ENCODE measurements at regions not wholly inside any gene's neighbourhood (a gene's known extent, or its start where the extent isn't known, plus 50 kb on each side); places are given as distances from the start of the nearest gene placed in this dataset.

DNA sequence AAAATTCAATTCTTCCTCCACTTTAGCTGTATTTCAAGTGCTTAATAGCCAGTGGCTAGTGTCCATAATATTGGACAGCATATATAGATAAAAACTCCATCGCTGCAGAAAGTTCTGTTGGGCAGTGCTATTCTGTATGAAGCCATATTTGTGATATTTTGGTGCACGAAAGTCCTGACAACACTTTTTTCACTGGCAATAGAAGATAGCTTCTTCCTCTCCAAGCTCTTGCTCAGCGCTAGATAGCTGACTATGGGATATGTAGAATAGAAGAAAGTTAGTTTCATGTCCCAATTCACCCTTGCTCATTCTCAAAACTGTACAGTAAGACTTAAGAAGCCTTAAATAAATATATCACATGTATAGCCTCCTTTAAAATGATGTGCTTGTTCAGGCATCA lies 269.9 kb downstream of the TLR4 start:
- no peak overlapping the region for H3K4me3 ChIP-seq (ENCODE audit: low read depth, low read length)
- no peaks in the 10 kb centered on the region for H3K9me3 ChIP-seq (ENCODE audit: control insufficient read depth, insufficient read depth, low read depth, low read length)
- ChIA-PET POLR2A (no interaction called here), CTCF (no interaction called here)
- no peak overlapping the region for H3K27ac ChIP-seq (ENCODE audit: extremely low read depth, low read depth, low read length)
- H3K4me1 ChIP-seq (ENCODE audit: control insufficient read depth, insufficient read depth, low read length), result no peaks in the 10 kb centered on the region
- TF ChIP-seq ZNF776 (tag by site-specific recombination; IDR thresholded peaks at IDR 0.05; ENCODE audit: borderline replicate concordance) (no peak), ZSCAN23 (tag by site-specific recombination; IDR thresholded peaks at IDR 0.05) (no peak), GLI4 (tag by site-specific recombination; IDR thresholded peaks at IDR 0.05) (no peak), ZNF768 (tag by site-specific recombination; IDR thresholded peaks at IDR 0.05) (no peak), ZNF132 (tag by site-specific recombination; IDR thresholded peaks at IDR 0.05; ENCODE audit: borderline replicate concordance) (no peak), ZNF266 (tag by site-specific recombination; IDR thresholded peaks at IDR 0.05; ENCODE audit: low read depth) (no peak), ZFHX2 (tag by site-specific recombination; conservative IDR thresholded peaks at IDR 0.05) (no peak), REPIN1 (tag by site-specific recombination; IDR thresholded peaks at IDR 0.05; ENCODE audit: low read depth) (no peak)
- no peaks in the 10 kb centered on the region for H3K36me3 ChIP-seq (ENCODE audit: control insufficient read depth in 2 of 2, insufficient read depth in 1 of 2, low read length in 2 of 2)

- Histone ChIP-seq H3K9me3 (ENCODE audit: control insufficient read depth, insufficient read depth, low read depth, low read length) (no peaks in the 10 kb centered on the region), H3K4me3 (ENCODE audit: low read depth, low read length) (no peak overlapping the region), H3K27ac (ENCODE audit: extremely low read depth, low read depth, low read length) (no peak overlapping the region), H3K36me3 (ENCODE audit: control insufficient read depth in 2 of 2, insufficient read depth in 1 of 2, low read length in 2 of 2) (no peaks in the 10 kb centered on the region), H3K4me1 (ENCODE audit: control insufficient read depth, insufficient read depth, low read length) (no peaks in the 10 kb centered on the region)
- TF ChIP-seq ZEB2 (tag by site-specific recombination; IDR thresholded peaks at IDR 0.05), result no peak
- TF ChIP-seq ZNF747 (tag by site-specific recombination; IDR thresholded peaks at IDR 0.05), result no peak
- no peak for TF ChIP-seq ZNF148 (tag by site-specific recombination; IDR thresholded peaks at IDR 0.05; ENCODE audit: borderline replicate concordance)
- no peak for TF ChIP-seq ZBTB26 (tag by site-specific recombination; optimal IDR thresholded peaks at IDR 0.05)
- TF ChIP-seq ZNF555 (tag by site-specific recombination; conservative IDR thresholded peaks at IDR 0.05), result no peak
- no peak for TF ChIP-seq ZNF558 (tag by site-specific recombination; IDR thresholded peaks at IDR 0.05)
- TF ChIP-seq ZNF350 (tag by site-specific recombination; IDR thresholded peaks at IDR 0.05), result no peak
- no peak for TF ChIP-seq ZNF24 (tag by site-specific recombination; IDR thresholded peaks at IDR 0.05)
- no peak for TF ChIP-seq KLF16 (tag by site-specific recombination; IDR thresholded peaks at IDR 0.05)
- no peak for TF ChIP-seq ZBTB49 (tag by site-specific recombination; IDR thresholded peaks at IDR 0.05; ENCODE audit: low read depth)
- TF ChIP-seq ZBTB21 (tag by site-specific recombination; IDR thresholded peaks at IDR 0.05), result no peak
- no peak for TF ChIP-seq ZNF776 (tag by site-specific recombination; IDR thresholded peaks at IDR 0.05; ENCODE audit: borderline replicate concordance)
- TF ChIP-seq BCL11B (tag by site-specific recombination; IDR thresholded peaks at IDR 0.05; ENCODE audit: low read depth), result no peak
- TF ChIP-seq GLI4 (tag by site-specific recombination; IDR thresholded peaks at IDR 0.05), result no peak
- TF ChIP-seq HOXA7 (CRISPR knock-in tag; IDR thresholded peaks at IDR 0.05; ENCODE audit: borderline replicate concordance), result no peak
- TF ChIP-seq, protein P1, sequence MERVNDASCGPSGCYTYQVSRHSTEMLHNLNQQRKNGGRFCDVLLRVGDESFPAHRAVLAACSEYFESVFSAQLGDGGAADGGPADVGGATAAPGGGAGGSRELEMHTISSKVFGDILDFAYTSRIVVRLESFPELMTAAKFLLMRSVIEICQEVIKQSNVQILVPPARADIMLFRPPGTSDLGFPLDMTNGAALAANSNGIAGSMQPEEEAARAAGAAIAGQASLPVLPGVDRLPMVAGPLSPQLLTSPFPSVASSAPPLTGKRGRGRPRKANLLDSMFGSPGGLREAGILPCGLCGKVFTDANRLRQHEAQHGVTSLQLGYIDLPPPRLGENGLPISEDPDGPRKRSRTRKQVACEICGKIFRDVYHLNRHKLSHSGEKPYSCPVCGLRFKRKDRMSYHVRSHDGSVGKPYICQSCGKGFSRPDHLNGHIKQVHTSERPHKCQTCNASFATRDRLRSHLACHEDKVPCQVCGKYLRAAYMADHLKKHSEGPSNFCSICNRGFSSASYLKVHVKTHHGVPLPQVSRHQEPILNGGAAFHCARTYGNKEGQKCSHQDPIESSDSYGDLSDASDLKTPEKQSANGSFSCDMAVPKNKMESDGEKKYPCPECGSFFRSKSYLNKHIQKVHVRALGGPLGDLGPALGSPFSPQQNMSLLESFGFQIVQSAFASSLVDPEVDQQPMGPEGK (tag by site-specific recombination; IDR thresholded peaks at IDR 0.05), result no peak
- no peak for TF ChIP-seq ZNF394 (tag by site-specific recombination; IDR thresholded peaks at IDR 0.05; ENCODE audit: borderline replicate concordance)
- no peak for TF ChIP-seq MZF1 (tag by site-specific recombination; IDR thresholded peaks at IDR 0.05; ENCODE audit: borderline replicate concordance)
- ChIA-PET POLR2A (no interaction called here), CTCF (no interaction called here)
These were observed 275.7 kb downstream of the TLR4 start for GRCh38 chr9:117979914-117980313.

All from HEK293 (cell line).